Gastroesophageal sphincter (tissue), 4 donors: ENCODE measurements at regions not wholly inside any gene's neighbourhood (a gene's known extent, or its start where the extent isn't known, plus 50 kb on each side); places are given as distances from the start of the nearest gene placed in this dataset.

ENCODE experiments used
- ATAC-seq: fragments of 150-250 bp; one replicate; pipeline ENCODE4 v1.9.1; 2016; ENCODE audit warnings: mild to moderate bottlenecking, moderate library complexity
- H3K27ac ChIP-seq, 4 donors: fragments of 200-600 bp; sonication (generic) in 3 of 4; 1 replicate in 3 of 4; 2 replicates in 1 of 4; pipeline ENCODE4 v1.5.1; 2016 to 2019
- H3K27me3 ChIP-seq: fragments of 200-600 bp; sonication (generic); one replicate; pipeline ENCODE4 v1.5.1; 2019
- H3K36me3 ChIP-seq, 2 donors: fragments of 200-600 bp; sonication (generic); one replicate each; pipeline ENCODE4 v1.5.1; 2019; ENCODE audit warnings: control low read depth in 1 of 2
- H3K4me1 ChIP-seq, 3 donors: fragments of 200-600 bp; sonication (generic); 1 replicate in 2 of 3; 2 replicates in 1 of 3; pipeline ENCODE4 v1.5.1; 2016 to 2019; ENCODE audit warnings: control low read depth in 2 of 3
- H3K4me3 ChIP-seq, 2 donors: fragments of 200-600 bp; sonication (generic); one replicate each; pipeline ENCODE4 v1.5.1; 2019; ENCODE audit warnings: mild to moderate bottlenecking in 1 of 2, moderate library complexity in 1 of 2
- H3K9me3 ChIP-seq, 3 donors: fragments of 200-600 bp; sonication (generic); one replicate each; pipeline ENCODE4 v1.5.1; 2017 to 2019; ENCODE audit warnings: control low read depth in 2 of 3
- CTCF ChIP-seq, 4 experiments: fragments of 200-600 bp in 2 of 4; fragments of 450-650 bp in 2 of 4; sonication (generic) in 1 of 4; IDR thresholded peaks; one replicate each; pipeline ENCODE4 v1.5.1; 2017 to 2019; ENCODE audit warnings: antibody characterized with exemption in 4 of 4, mild to moderate bottlenecking in 2 of 4, moderate library complexity in 2 of 4
- EP300 ChIP-seq: sonication (generic); formaldehyde crosslinking; IDR thresholded peaks from one replicate; pipeline ENCODE4 v1.6.1; 2017; ENCODE audit warnings: antibody characterized with exemption, mild to moderate bottlenecking
- POLR2A ChIP-seq, 2 donors: fragments of 450-650 bp; IDR thresholded peaks; one replicate each; pipeline ENCODE4 v1.6.1; 2017; ENCODE audit warnings: antibody characterized with exemption in 2 of 2, mild to moderate bottlenecking in 2 of 2, moderate library complexity in 1 of 2
- POLR2AphosphoS5 ChIP-seq: sonication (generic); formaldehyde crosslinking; IDR thresholded peaks from one replicate; pipeline ENCODE4 v1.6.1; 2017; ENCODE audit warnings: antibody characterized with exemption
- WGBS, 2 donors: methylation state at CpG; one replicate each; pipeline ENCODE4 v1.1.5; 2018; ENCODE audit warnings: low coverage in 1 of 2; 5-methylcytosine and 5-hydroxymethylcytosine counted together

GRCh38 chr4:81351654-81352445 lies 119.9 kb downstream of the RASGEF1B start:
- H3K4me1 ChIP-seq: no peaks in the 10 kb centered on the region
- H3K27ac ChIP-seq: no peak overlapping the region
- no peak overlapping the region for H3K4me3 ChIP-seq
- 30 to 34% methylated on average over 10 to 11 of the region's 11 CpGs for WGBS, 2 donors
- TF ChIP-seq EP300 (no peak), POLR2AphosphoS5 (no peak), CTCF (IDR thresholded peaks at IDR 0.05) (peak; percentile 69 to 84 (median 71)), POLR2A (IDR thresholded peaks at IDR 0.05) (no peak)
- H3K9me3 ChIP-seq: no peaks in the 10 kb centered on the region
- ATAC-seq: peak; percentile 60
- no peaks in the 10 kb centered on the region for H3K27me3 ChIP-seq
- no peaks in the 10 kb centered on the region for H3K36me3 ChIP-seq

- WGBS, 2 donors: 55 to 94% methylated on average over 3 of the region's 3 CpGs
- TF ChIP-seq POLR2A (IDR thresholded peaks at IDR 0.05) (no peak), CTCF (IDR thresholded peaks at IDR 0.05) (no peak), POLR2AphosphoS5 (no peak)
- Histone ChIP-seq H3K9me3 (no peaks in the 10 kb centered on the region), H3K4me3 (no peak overlapping the region), H3K36me3 (no peaks in the 10 kb centered on the region), H3K27me3 (no peaks in the 10 kb centered on the region), H3K4me1 (no peaks in the 10 kb centered on the region), H3K27ac (no peak overlapping the region)
- no peak for ATAC-seq
These were observed 121.7 kb downstream of the RASGEF1B start for GRCh38 chr4:81350040-81350439.

- H3K4me3 ChIP-seq: no peak overlapping the region
- WGBS, 2 donors: 70 to 100% methylated on average over 1 of the region's 1 CpG
- H3K27ac ChIP-seq: no peak overlapping the region
- no peaks in the 10 kb centered on the region for H3K4me1 ChIP-seq
- no peak for TF ChIP-seq POLR2A (IDR thresholded peaks at IDR 0.05)
- TF ChIP-seq POLR2AphosphoS5: no peak
- no peak for TF ChIP-seq EP300
- TF ChIP-seq CTCF (IDR thresholded peaks at IDR 0.05): no peak
- no peaks in the 10 kb centered on the region for H3K27me3 ChIP-seq
- H3K36me3 ChIP-seq: no peaks in the 10 kb centered on the region
- no peaks in the 10 kb centered on the region for H3K9me3 ChIP-seq
- ATAC-seq: no peak
These were observed 123.0 kb downstream of the RASGEF1B start for GRCh38 chr4:81348778-81349094.

GRCh38 chr4:81348086-81348777 lies 123.5 kb downstream of the RASGEF1B start:
- ATAC-seq: no peak
- TF ChIP-seq EP300 (no peak), POLR2AphosphoS5 (no peak), POLR2A (IDR thresholded peaks at IDR 0.05) (no peak), CTCF (IDR thresholded peaks at IDR 0.05) (no peak)
- WGBS, 2 donors: 69 to 91% methylated on average over 3 of the region's 3 CpGs
- H3K27me3 ChIP-seq: no peaks in the 10 kb centered on the region
- H3K9me3 ChIP-seq: no peaks in the 10 kb centered on the region
- H3K27ac ChIP-seq: no peak overlapping the region
- H3K36me3 ChIP-seq: no peaks in the 10 kb centered on the region
- H3K4me3 ChIP-seq: no peak overlapping the region
- H3K4me1 ChIP-seq: no peaks in the 10 kb centered on the region

GRCh38 chr4:81346719-81347118 lies 125.0 kb downstream of the RASGEF1B start:
- WGBS, 2 donors: 80% methylated on average over 1 of the region's 1 CpG; no CpG with 5 or more reads in 1 of the 2 donors

More at GRCh38 chr4:81346719-81347118, 125.0 kb downstream of the RASGEF1B start:
- no peak overlapping the region for H3K4me3 ChIP-seq
- H3K27me3 ChIP-seq: no peaks in the 10 kb centered on the region
- H3K9me3 ChIP-seq: no peaks in the 10 kb centered on the region
- H3K27ac ChIP-seq: no peak overlapping the region
- TF ChIP-seq POLR2AphosphoS5 (no peak), EP300 (no peak), CTCF (IDR thresholded peaks at IDR 0.05) (no peak), POLR2A (IDR thresholded peaks at IDR 0.05) (no peak)
- ATAC-seq: no peak
- no peaks in the 10 kb centered on the region for H3K4me1 ChIP-seq
- H3K36me3 ChIP-seq: no peaks in the 10 kb centered on the region
